GM12864 (cell line): ENCODE measurements at regions not wholly inside any gene's neighbourhood (a gene's known extent, or its start where the extent isn't known, plus 50 kb on each side); places are given as distances from the start of the nearest gene placed in this dataset.
"Not testable (repeated sequence)": the region's sequence is repeated elsewhere in the genome, so short reads cannot be mapped to it uniquely, and the experiment has no call there.

ENCODE experiments used
- DNase-seq: peaks from one replicate; pipeline ENCODE4 v3.0.0-alpha.2; 2011; ENCODE audit warnings: low read depth
- H3K4me3 ChIP-seq: 2 replicates; pipeline ENCODE4 v1.5.1; 2011; ENCODE audit warnings: mild to moderate bottlenecking, low read depth, low read length, control low read depth

GRCh38 chr2:87293931-87294594 is 272.4 kb upstream of the PLGLB1 start:
- DNase-seq, H3K4me3 ChIP-seq: not testable (repeated sequence)

GRCh38 chr2:87295135-87295534 is 273.5 kb upstream of the PLGLB1 start:
- not testable (repeated sequence) for H3K4me3 ChIP-seq, DNase-seq

GRCh38 chr2:87301349-87301748 is 279.7 kb upstream of the PLGLB1 start:
- not testable (repeated sequence) for DNase-seq, H3K4me3 ChIP-seq

- H3K4me3 ChIP-seq, DNase-seq: not testable (repeated sequence)
Observed at GRCh38 chr2:87301871-87302270, 280.2 kb upstream of the PLGLB1 start.

- DNase-seq, H3K4me3 ChIP-seq: not testable (repeated sequence)
Observed at GRCh38 chr2:87308621-87309020, 287.0 kb upstream of the PLGLB1 start.

- not testable (repeated sequence) for DNase-seq, H3K4me3 ChIP-seq
Observed at GRCh38 chr2:87309785-87310184, 288.1 kb upstream of the PLGLB1 start.

- H3K4me3 ChIP-seq, DNase-seq: not testable (repeated sequence)
Observed at GRCh38 chr2:87311896-87312441, 290.3 kb upstream of the PLGLB1 start.

GRCh38 chr2:87314622-87315021 is 293.0 kb upstream of the PLGLB1 start:
- H3K4me3 ChIP-seq, DNase-seq: not testable (repeated sequence)

GRCh38 chr2:87315183-87315902 is 293.7 kb upstream of the PLGLB1 start:
- not testable (repeated sequence) for H3K4me3 ChIP-seq, DNase-seq

- not testable (repeated sequence) for H3K4me3 ChIP-seq, DNase-seq
Observed at GRCh38 chr2:87317193-87317592, 295.5 kb upstream of the PLGLB1 start.

GRCh38 chr2:87318814-87319491 is 297.3 kb upstream of the PLGLB1 start:
- not testable (repeated sequence) for H3K4me3 ChIP-seq, DNase-seq

GRCh38 chr2:87319705-87320104 is 298.1 kb upstream of the PLGLB1 start:
- not testable (repeated sequence) for H3K4me3 ChIP-seq, DNase-seq

GRCh38 chr2:87321201-87321600 is 299.6 kb upstream of the PLGLB1 start:
- not testable (repeated sequence) for DNase-seq, H3K4me3 ChIP-seq

GRCh38 chr2:87324335-87325041 is 302.8 kb upstream of the PLGLB1 start:
- H3K4me3 ChIP-seq, DNase-seq: not testable (repeated sequence)

GRCh38 chr2:87325042-87325910 is 303.6 kb upstream of the PLGLB1 start:
- H3K4me3 ChIP-seq, DNase-seq: not testable (repeated sequence)

GRCh38 chr2:87325911-87326294 is 304.3 kb upstream of the PLGLB1 start:
- H3K4me3 ChIP-seq, DNase-seq: not testable (repeated sequence)

- not testable (repeated sequence) for DNase-seq, H3K4me3 ChIP-seq
Observed at GRCh38 chr2:87326754-87327153, 305.1 kb upstream of the PLGLB1 start.

- DNase-seq, H3K4me3 ChIP-seq: not testable (repeated sequence)
Observed at GRCh38 chr2:87327648-87328371, 306.2 kb upstream of the PLGLB1 start.
